ENCODE measurements at regions not wholly inside any gene's neighbourhood (a gene's known extent, or its start where the extent isn't known, plus 50 kb on each side); places are given as distances from the start of the nearest gene placed in this dataset.

DNA sequence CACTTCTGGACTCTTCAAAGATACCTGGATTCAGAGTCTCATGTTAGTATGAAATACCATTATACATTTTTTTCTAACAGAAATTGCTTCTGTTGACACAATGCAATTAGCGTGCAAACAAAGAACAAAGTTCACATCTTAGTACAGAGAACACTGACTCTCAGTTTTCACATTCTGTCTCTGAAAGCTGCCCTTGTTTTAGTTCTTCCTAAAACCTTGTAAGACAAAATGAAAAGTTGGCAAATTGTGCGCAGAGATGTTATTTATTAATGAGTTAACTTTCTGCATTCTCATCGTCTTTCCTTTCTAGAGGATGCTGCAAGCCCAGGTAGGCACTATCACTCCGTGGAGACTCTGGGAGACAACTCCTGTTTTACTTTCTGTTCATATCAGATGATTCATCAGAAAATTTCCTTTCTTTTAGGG is 377.3 kb upstream of the POU3F3 start:
- TF ChIP-seq POLR2A (IDR thresholded peaks at IDR 0.05; ENCODE audit: low read length) (no peak), GATA1 (IDR thresholded peaks at IDR 0.05; ENCODE audit: low read depth, low read length) (no peak)
